Smooth muscle cell (in vitro differentiated cells): ENCODE measurements at regions not wholly inside any gene's neighbourhood (a gene's known extent, or its start where the extent isn't known, plus 50 kb on each side); places are given as distances from the start of the nearest gene placed in this dataset.

Source experiments
- DNase-seq: peaks from one replicate; lab custom pipeline; 2025; ENCODE audit not compliant: unreplicated experiment; lab: John Stamatoyannopoulos, UW
- H2AFZ ChIP-seq: fragments of 200-600 bp; sonication (generic); 2 replicates; pipeline ENCODE4 v1.6.0; 2016; ENCODE audit warnings: antibody characterized with exemption, low read depth, mild to moderate bottlenecking
- H3F3A ChIP-seq: fragments of 200-600 bp; sonication (generic); 2 replicates; pipeline ENCODE4 v1.6.0; 2017; ENCODE audit warnings: antibody characterized with exemption, low read depth
- H3K27ac ChIP-seq: fragments of 200-600 bp; sonication (generic); 2 replicates; pipeline ENCODE4 v1.5.1; 2016; ENCODE audit warnings: low read depth, mild to moderate bottlenecking
- H3K27me3 ChIP-seq: fragments of 200-600 bp; sonication (generic); 2 replicates; pipeline ENCODE4 v1.6.1; 2016; ENCODE audit warnings: low read depth, mild to moderate bottlenecking
- H3K36me3 ChIP-seq: fragments of 200-600 bp; sonication (generic); 2 replicates; pipeline ENCODE4 v1.5.1; 2016; ENCODE audit warnings: low read depth
- H3K4me1 ChIP-seq: fragments of 200-600 bp; sonication (generic); 2 replicates; pipeline ENCODE4 v1.5.1; 2016; ENCODE audit warnings: low read depth
- H3K4me2 ChIP-seq: fragments of 200-600 bp; sonication (generic); 2 replicates; pipeline ENCODE4 v1.6.0; 2016; ENCODE audit warnings: mild to moderate bottlenecking
- H3K4me3 ChIP-seq: fragments of 200-600 bp; sonication (generic); 2 replicates; pipeline ENCODE4 v1.5.1; 2016; ENCODE audit warnings: mild to moderate bottlenecking
- H3K79me2 ChIP-seq: fragments of 200-600 bp; sonication (generic); 2 replicates; pipeline ENCODE4 v1.6.0; 2016; ENCODE audit warnings: low read depth, mild to moderate bottlenecking
- H3K9ac ChIP-seq: fragments of 200-600 bp; sonication (generic); 2 replicates; pipeline ENCODE4 v1.6.0; 2016; ENCODE audit warnings: low read depth
- H3K9me3 ChIP-seq: fragments of 200-600 bp; sonication (generic); replicated peaks from 2 replicates; pipeline ENCODE4 v1.5.1; 2016; ENCODE audit warnings: low read depth
- H4K20me1 ChIP-seq: fragments of 200-600 bp; sonication (generic); 2 replicates; pipeline ENCODE4 v1.6.0; 2016; ENCODE audit warnings: low read depth
- WGBS: methylation state at CpG from one replicate; pipeline ENCODE4 v1.1.7; 2016; ENCODE audit warnings: low lambda C conversion rate; 5-methylcytosine and 5-hydroxymethylcytosine counted together
- TF ChIP-seq, protein P1 (sequence below): fragments of 200-600 bp; sonication (generic); IDR thresholded peaks from 2 replicates; pipeline ENCODE4 v1.5.1; 2017; ENCODE audit warnings: borderline replicate concordance, mild to moderate bottlenecking, antibody characterized with exemption; ENCODE audit not compliant: insufficient read depth, poor library complexity, severe bottlenecking

DNA sequence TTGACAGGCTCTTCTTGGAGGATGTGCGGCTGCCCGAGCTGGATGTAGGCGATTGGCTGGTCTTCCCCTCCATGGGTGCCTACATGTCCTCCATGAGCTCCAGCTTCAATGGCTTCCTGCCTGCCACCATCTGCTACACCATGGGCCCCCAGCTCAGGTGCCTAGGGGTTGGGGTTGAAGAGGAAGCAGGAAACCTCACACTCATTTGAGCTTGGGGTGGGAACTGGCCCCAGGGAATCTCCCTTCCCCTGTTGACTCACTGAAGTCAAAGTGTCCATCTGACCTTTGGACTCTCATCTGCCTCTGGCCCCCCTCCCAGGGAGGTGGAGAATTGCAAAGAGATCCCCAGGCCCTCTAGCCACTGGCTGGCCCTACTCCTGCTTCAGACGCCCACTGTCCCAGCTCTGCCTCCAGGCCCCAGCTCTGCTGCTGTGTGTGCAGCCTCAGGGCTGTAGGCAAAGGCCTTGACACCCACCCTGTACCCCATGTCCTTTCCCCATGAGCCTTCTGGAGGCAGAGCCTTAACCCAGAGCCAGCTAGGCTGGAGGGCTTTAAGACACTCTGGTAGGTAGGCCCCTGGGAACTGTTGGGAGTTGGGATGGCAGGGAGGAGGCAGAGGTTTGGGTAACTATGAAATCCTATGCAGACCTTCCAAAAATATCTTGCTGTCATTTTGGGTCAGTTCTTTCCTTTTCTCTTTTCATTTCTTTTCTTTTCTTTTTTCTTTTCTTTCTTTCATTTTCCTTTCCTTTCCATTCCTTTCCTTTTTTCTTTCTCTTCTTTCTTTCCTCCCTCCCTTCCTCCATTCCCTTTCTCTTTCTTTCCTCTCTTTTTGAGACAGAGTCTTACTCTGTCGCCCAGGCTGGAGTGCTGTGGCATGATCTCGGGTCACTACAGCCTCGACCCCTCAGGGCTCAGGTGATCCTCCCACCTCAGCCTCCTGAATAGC, 66.9 kb upstream of the TINAGL1 start:
- Histone ChIP-seq H2AFZ (no peak overlapping the region), H3K4me1 (peaks cover 3% of the 10 kb centered on the region), H3K79me2 (no peaks in the 10 kb centered on the region), H3F3A (no peaks in the 10 kb centered on the region), H3K4me3 (no peak overlapping the region), H3K36me3 (no peaks in the 10 kb centered on the region), H3K4me2 (no peak overlapping the region), H3K9me3 (no peaks in the 10 kb centered on the region), H3K27ac (no peak overlapping the region), H3K27me3 (no peaks in the 10 kb centered on the region), H3K9ac (no peak overlapping the region), H4K20me1 (no peaks in the 10 kb centered on the region)
- DNase-seq: no peak
- WGBS: 87% methylated on average over 7 of the region's 7 CpGs
- TF ChIP-seq, protein P1, sequence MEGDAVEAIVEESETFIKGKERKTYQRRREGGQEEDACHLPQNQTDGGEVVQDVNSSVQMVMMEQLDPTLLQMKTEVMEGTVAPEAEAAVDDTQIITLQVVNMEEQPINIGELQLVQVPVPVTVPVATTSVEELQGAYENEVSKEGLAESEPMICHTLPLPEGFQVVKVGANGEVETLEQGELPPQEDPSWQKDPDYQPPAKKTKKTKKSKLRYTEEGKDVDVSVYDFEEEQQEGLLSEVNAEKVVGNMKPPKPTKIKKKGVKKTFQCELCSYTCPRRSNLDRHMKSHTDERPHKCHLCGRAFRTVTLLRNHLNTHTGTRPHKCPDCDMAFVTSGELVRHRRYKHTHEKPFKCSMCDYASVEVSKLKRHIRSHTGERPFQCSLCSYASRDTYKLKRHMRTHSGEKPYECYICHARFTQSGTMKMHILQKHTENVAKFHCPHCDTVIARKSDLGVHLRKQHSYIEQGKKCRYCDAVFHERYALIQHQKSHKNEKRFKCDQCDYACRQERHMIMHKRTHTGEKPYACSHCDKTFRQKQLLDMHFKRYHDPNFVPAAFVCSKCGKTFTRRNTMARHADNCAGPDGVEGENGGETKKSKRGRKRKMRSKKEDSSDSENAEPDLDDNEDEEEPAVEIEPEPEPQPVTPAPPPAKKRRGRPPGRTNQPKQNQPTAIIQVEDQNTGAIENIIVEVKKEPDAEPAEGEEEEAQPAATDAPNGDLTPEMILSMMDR: no peak

DNA sequence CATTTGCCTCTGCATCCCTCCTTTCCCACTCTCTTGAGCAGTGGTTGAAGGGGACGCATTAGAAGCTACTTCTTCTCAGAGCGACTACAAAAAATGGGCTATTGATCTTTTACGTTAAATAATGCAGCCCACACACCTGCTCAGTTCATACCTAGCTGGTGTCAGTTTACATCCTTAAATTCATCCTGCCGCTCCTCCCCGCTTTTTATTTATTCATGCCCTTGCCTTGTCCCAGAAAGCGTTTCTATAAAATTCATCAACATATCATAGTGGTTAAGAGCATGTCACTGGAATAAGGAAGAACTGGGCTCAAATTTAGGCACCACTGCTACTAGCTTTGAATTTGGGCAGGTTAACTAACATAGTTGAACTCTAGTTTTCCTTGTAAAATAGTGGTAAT, 66.0 kb upstream of the TINAGL1 start:
- Histone ChIP-seq H3K4me2 (no peak overlapping the region), H3K27me3 (no peaks in the 10 kb centered on the region), H3K9ac (no peak overlapping the region), H3K9me3 (no peaks in the 10 kb centered on the region), H3K27ac (no peak overlapping the region), H3K79me2 (no peaks in the 10 kb centered on the region), H3K4me1 (peaks cover 3% of the 10 kb centered on the region), H3K4me3 (no peak overlapping the region), H3K36me3 (no peaks in the 10 kb centered on the region), H4K20me1 (no peaks in the 10 kb centered on the region), H3F3A (no peaks in the 10 kb centered on the region), H2AFZ (no peak overlapping the region)
- 88% methylated on average over 6 of the region's 6 CpGs for WGBS
- DNase-seq: no peak
- TF ChIP-seq, protein P1: no peak

DNA sequence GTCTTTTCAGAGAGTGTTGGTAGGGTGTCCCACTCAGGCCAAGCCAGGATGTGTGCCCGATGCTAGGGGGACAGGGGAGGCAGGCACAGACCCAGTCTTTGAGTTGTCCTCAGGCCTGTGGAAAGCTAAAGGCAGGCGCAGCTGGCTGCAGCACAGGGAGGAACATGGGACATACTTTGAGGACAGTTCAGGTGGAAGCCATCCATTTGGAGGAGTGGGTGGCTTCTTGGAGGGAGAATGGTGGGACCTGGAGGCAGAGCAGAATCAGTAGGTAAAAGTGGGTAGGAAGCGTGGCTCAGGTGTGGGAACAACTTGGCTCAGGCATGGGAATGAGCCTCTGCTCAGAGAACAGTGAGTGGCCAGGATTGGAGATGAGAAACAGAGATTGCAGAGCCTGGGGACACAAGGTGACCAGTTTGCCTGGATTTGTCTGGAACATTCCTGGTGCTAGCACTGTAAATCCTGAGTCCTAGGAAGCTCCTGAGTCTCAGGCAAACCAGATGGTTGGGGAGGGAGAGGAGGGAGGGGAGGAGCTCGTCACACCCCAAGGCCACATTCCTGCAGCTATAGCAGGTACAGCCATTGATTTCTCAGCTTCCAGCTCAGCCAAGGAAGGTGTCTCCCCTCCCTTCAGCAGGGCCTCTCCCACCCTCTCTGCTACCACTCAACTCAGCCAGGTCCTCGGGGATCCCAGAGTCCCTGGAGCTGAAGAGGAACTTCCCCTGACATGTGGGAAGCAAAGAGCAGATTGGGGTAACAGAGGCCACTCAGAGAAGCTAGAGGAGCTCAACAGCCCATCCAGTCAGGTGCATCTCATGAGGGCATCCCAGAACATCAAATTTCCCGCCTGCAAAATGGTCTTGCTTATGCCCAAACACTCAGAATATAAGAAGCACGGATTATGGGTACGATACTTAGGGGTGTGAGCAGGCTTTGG, 65.2 kb upstream of the TINAGL1 start:
- H3K36me3 ChIP-seq: no peaks in the 10 kb centered on the region
- DNase-seq: no peak
- H4K20me1 ChIP-seq: no peaks in the 10 kb centered on the region
- H3K27me3 ChIP-seq: no peaks in the 10 kb centered on the region
- no peaks in the 10 kb centered on the region for H3K9me3 ChIP-seq
- 70% methylated on average over 8 of the region's 8 CpGs for WGBS
- no peak overlapping the region for H3K4me3 ChIP-seq
- no peaks in the 10 kb centered on the region for H3K4me1 ChIP-seq
- H3F3A ChIP-seq: no peaks in the 10 kb centered on the region
- no peak overlapping the region for H3K9ac ChIP-seq
- H3K4me2 ChIP-seq: no peak overlapping the region
- no peaks in the 10 kb centered on the region for H3K79me2 ChIP-seq
- H2AFZ ChIP-seq: no peak overlapping the region
- H3K27ac ChIP-seq: no peak overlapping the region
- TF ChIP-seq, protein P1: no peak
